ENCODE measurements at regions not wholly inside any gene's neighbourhood (a gene's known extent, or its start where the extent isn't known, plus 50 kb on each side); places are given as distances from the start of the nearest gene placed in this dataset.

GRCh38 chr9:21561502-21561901, 79.4 kb upstream of the IFNE start:
- Mint-ChIP-seq H3K27me3 (ENCODE audit: unreplicated experiment) (peaks cover 6% of the 10 kb centered on the region), H3K36me3 (ENCODE audit: unreplicated experiment) (no peaks in the 10 kb centered on the region), H3K9me3 (ENCODE audit: unreplicated experiment) (peaks cover 3% of the 10 kb centered on the region), H3K4me3 (ENCODE audit: unreplicated experiment) (no peak overlapping the region), H3K27ac (ENCODE audit: unreplicated experiment) (no peak overlapping the region), H3K4me1 (ENCODE audit: low read depth, unreplicated experiment) (no peaks in the 10 kb centered on the region)
- no peak for TF ChIP-seq CTCF (IDR thresholded peaks at IDR 0.05; ENCODE audit: partially characterized antibody, unreplicated experiment)
- no peak for DNase-seq

GRCh38 chr9:21564175-21564574, 82.1 kb upstream of the IFNE start:
- Mint-ChIP-seq H3K9me3 (ENCODE audit: unreplicated experiment) (peaks cover 3% of the 10 kb centered on the region), H3K27ac (ENCODE audit: unreplicated experiment) (no peak overlapping the region), H3K4me3 (ENCODE audit: unreplicated experiment) (no peak overlapping the region), H3K36me3 (ENCODE audit: unreplicated experiment) (no peaks in the 10 kb centered on the region), H3K27me3 (ENCODE audit: unreplicated experiment) (peaks cover 2% of the 10 kb centered on the region), H3K4me1 (ENCODE audit: low read depth, unreplicated experiment) (no peaks in the 10 kb centered on the region)
- DNase-seq: no peak
- no peak for TF ChIP-seq CTCF (IDR thresholded peaks at IDR 0.05; ENCODE audit: partially characterized antibody, unreplicated experiment)

GRCh38 chr9:21565155-21565554, 83.0 kb upstream of the IFNE start:
- H3K9me3 Mint-ChIP-seq (ENCODE audit: unreplicated experiment): peaks cover 2% of the 10 kb centered on the region
- H3K36me3 Mint-ChIP-seq (ENCODE audit: unreplicated experiment): no peaks in the 10 kb centered on the region
- H3K27ac Mint-ChIP-seq (ENCODE audit: unreplicated experiment): no peak overlapping the region
- H3K27me3 Mint-ChIP-seq (ENCODE audit: unreplicated experiment): peaks cover 2% of the 10 kb centered on the region
- DNase-seq: no peak
- H3K4me3 Mint-ChIP-seq (ENCODE audit: unreplicated experiment): no peak overlapping the region
- no peak for TF ChIP-seq CTCF (IDR thresholded peaks at IDR 0.05; ENCODE audit: partially characterized antibody, unreplicated experiment)
- no peaks in the 10 kb centered on the region for H3K4me1 Mint-ChIP-seq (ENCODE audit: low read depth, unreplicated experiment)

GRCh38 chr9:21567926-21568325, 85.8 kb upstream of the IFNE start:
- DNase-seq: no peak
- Mint-ChIP-seq H3K9me3 (ENCODE audit: unreplicated experiment) (no peaks in the 10 kb centered on the region), H3K27me3 (ENCODE audit: unreplicated experiment) (no peaks in the 10 kb centered on the region), H3K4me1 (ENCODE audit: low read depth, unreplicated experiment) (no peaks in the 10 kb centered on the region), H3K36me3 (ENCODE audit: unreplicated experiment) (no peaks in the 10 kb centered on the region), H3K4me3 (ENCODE audit: unreplicated experiment) (no peak overlapping the region), H3K27ac (ENCODE audit: unreplicated experiment) (no peak overlapping the region)
- TF ChIP-seq CTCF (IDR thresholded peaks at IDR 0.05; ENCODE audit: partially characterized antibody, unreplicated experiment): no peak

GRCh38 chr9:21568484-21568883, 86.4 kb upstream of the IFNE start:
- H3K9me3 Mint-ChIP-seq (ENCODE audit: unreplicated experiment): no peaks in the 10 kb centered on the region
- no peaks in the 10 kb centered on the region for H3K4me1 Mint-ChIP-seq (ENCODE audit: low read depth, unreplicated experiment)
- no peak for TF ChIP-seq CTCF (IDR thresholded peaks at IDR 0.05; ENCODE audit: partially characterized antibody, unreplicated experiment)
- H3K4me3 Mint-ChIP-seq (ENCODE audit: unreplicated experiment): no peak overlapping the region
- no peaks in the 10 kb centered on the region for H3K27me3 Mint-ChIP-seq (ENCODE audit: unreplicated experiment)
- no peaks in the 10 kb centered on the region for H3K36me3 Mint-ChIP-seq (ENCODE audit: unreplicated experiment)
- DNase-seq: no peak
- H3K27ac Mint-ChIP-seq (ENCODE audit: unreplicated experiment): no peak overlapping the region
